Daoy (cell line): ENCODE measurements at regions not wholly inside any gene's neighbourhood (a gene's known extent, or its start where the extent isn't known, plus 50 kb on each side); places are given as distances from the start of the nearest gene placed in this dataset.

Source experiments
- DNase-seq: peaks from one replicate; pipeline ENCODE4 v3.0.0-alpha.2; 2015; ENCODE audit warnings: low read depth

DNA sequence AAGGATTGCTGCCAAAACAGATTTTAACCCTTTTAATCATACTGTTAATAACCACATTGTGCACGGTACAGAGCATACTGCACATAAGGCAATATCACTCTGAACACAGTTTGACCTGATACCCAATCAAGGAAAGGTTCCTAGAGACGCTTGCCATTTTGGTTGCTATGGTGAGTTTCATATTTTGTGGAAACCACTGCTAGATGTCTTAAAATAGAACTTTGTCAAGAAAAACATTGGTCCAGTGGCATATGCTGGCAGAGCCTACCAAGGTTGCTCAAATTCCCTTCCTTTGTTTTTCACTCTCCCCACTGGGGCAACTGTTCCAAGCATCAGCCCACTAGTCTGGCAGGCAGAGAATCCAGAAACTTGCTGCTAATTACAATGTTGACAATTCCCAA, 114.8 kb upstream of the DPYD start:
- no peak for DNase-seq

DNA sequence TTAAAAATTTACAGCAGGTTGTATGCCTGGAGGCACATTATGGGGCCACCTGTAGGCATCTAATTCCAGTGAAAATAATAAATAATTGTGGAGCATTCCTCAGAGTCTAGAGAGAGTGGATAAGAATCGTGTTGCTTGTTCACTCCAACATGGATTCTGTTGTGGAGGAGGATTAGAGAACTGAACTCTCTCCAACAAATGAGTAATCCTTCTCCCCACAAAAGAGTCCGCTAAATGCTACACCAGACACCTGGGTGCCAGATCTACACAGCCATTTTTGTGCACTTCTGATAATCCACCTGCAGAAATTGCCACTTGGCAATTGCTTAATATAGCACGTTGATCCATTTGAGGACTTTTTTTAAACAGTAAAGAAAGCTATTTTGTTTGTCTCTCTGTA, 113.7 kb upstream of the DPYD start:
- peak; percentile 51 for DNase-seq

DNA sequence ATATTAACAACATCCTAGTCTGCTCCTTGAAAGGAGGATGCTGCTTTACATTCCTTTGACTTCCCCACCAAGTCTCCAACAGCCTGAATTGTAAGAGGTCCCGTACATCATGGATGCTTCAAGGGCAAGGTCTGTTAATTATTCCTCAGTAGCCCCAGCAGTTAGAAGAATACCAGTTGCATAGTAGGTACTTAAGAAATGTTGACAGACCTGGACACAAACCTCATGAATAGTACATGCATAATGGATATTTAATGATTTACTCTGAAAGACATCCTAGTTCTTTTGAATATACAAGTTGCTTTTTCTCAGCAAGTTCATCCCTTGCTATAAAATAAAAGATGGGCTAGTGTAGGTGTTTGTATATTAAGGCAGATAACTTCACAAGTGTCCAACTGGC, 112.1 kb upstream of the DPYD start:
- DNase-seq = no peak

DNA sequence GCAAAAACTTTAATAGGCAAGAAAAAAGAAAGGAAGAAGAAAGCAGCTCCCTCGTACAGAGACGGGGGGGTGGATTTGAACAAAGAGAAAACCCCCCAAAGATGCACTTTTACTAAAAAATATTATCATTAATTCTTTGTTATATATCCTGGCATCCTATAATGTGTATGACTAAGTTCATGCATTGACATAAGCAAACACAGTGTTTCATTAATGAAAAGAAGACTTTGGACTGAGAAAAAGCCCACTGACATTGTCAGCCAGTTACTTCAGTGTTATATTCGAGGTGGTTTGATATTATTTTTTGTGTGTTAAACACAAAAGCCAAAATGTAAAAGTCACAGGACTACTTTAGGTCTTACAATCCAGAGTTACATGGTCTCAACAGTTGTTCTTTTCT, 110.1 kb upstream of the DPYD start:
- no peak for DNase-seq

DNA sequence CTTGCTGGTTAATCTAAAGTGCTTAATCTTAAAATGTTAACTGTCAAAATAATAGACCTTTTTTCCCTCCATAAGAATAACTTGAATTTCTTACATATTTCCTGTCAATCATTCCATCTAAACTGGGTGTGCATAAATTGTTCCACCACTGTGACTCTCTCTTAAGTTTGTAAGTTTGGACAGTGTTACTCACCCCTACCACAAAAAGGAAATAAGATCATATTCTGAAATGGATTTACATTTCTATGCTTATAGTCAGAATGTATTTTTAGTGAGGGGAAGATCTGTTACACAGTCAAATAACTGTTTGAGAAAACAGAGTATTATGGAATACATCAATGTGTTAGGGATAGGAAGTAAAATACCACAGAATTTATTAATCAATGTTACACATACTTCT, 109.6 kb upstream of the DPYD start:
- DNase-seq = no peak

DNA sequence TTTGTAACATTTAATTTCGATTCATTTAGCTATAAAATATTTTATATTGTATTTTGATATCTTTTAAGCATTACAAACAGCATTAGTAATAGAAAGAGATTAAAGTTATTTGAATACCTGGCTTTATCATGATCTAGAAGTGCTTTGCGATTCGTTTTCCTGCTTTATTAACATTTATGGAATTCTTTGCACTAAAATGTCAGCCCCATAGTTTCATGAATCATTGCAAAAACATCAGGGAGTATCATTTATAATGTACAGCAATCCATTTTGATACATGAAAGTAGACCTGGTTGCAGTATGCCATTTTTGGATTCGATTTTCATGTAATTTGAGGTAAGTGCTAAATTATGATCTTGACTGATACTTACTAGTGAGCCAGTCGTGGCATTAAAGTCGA, 108.0 kb upstream of the DPYD start:
- no peak for DNase-seq

DNA sequence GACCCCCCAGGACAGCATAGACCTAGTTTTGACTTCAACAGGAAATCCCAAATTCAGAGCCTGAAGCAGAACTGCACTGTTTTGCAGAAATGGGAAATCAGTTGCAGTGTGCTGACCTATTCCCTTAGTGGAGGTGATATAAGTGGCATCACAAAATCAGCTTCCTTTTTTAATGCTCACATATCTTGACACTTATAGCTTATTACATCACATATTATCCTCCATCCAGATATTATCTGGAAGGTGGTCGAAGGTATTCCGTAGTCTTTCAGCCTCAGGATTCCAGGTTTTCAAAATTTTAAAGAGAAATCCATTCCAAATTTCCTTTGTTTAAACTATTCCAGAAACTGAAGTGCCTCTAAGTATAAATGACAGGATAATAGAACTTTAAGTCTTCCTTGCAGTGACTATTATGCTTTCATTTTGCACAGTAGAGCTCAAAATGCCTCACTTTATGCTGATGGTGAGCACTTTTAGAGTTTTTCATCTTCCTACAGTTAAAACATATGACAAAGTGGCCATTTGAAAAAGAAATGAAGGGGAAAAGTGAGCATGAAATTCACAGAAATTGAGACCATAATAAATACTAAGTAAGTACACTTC, 106.4 kb upstream of the DPYD start:
- no peak for DNase-seq

DNA sequence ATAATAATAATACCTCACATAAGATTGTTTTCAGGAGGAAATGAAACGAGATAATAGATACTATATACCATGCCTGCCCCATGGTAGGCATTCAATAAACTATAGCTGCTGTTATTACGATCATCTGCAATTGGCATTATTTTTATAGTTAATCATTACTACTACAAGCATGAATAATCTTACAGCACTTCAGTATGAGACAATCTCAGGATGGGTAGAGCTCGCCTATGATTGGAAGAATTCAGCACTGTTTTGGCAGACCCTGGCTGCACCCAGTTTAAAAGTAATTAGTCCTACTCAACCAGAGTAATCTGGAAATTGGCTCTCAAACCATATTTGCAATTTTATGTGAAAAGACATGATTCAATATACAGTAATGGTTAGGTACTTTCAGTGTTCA, 105.0 kb upstream of the DPYD start:
- DNase-seq = no peak

DNA sequence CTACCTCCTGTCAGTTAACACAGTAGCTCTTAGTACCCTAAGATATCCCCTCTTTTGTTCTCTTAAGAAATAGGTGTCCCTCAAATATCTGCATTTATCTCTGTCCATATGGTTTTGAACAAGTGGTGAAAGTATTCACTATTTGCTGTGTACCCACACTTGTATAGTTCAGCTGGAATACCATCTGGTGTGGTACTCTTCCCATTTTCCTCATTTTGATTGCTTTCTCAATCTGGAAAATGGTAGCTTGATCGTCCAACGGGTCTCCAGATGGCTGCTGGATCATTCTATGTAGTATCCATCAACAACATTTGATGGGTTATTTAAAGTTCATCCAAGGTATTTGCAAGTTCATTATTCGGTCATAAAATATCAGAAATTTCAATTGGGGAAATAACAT, 100.3 kb upstream of the DPYD start:
- no peak for DNase-seq

DNA sequence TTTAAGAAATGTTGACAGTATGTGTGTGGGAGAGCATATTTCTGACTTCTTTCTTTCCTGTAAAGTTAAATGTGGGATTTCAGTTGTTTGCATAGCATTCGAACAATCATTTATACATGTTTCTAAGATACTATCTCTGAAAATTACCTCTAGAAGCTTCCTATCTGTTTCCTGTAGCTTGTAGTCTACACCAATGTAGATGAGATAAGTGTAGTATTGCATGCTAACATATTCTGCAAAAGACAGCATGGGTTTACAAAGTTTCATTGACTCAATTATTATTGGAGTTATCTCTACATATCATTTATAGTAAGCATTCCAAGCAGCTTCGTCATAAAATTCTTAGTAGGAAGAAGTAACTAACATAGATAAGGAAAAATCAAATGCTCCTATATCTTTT, 98.9 kb upstream of the DPYD start:
- no peak for DNase-seq

DNA sequence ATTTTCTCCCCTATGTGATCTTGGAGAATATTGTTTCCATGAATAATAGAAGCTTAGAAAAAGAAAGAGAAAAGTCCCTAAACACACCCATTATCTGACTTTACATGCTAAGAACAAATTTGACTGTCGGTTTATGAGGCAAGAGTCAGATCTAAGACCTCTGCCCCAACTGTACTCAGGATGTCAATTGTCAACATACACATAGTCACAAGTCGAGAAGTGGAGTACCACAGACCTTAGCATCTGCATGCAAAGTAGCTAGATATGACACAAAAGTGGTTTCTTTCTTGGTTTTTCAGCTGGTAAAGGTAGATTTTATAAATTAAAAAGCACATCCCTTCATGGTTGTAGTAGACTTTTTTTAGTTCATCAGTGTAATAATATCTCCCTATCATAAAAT, 97.2 kb upstream of the DPYD start:
- DNase-seq = no peak

DNA sequence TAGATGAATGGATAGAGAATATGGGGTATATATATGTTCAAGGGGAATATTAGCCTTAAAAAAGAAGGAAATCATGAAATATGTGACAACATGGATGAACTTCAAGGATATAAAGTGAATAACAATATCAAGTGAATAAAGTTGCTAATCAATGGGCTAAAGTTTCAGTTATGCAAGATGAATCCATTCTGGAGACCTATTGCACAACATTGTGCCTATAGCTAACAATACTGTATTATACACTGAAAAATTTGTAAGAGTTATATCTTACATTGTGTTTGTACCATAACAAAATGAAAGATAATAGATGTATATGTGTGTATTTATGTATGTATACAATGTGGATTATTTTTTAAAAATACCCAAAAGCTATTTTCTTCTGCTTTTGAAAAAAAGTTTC, 96.3 kb upstream of the DPYD start:
- DNase-seq = no peak

DNA sequence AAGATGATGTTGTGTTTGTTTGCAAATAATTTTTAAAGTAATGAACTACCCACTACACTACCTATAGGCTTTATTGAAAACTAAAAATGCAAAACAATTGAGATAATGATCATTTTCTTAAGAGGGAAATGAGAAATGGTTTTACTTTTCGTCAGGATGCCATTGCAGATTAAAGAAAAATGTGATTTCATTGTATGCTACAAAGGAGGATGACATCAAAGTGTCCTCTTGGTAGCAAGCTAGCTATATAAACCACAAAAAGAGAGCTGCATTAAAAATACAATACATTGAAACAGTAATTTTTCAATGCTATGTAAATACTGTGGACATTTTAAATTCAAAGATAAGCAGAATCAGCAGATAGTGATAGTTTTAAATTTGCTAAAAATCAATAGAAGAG, 87.5 kb upstream of the DPYD start:
- DNase-seq = no peak

DNA sequence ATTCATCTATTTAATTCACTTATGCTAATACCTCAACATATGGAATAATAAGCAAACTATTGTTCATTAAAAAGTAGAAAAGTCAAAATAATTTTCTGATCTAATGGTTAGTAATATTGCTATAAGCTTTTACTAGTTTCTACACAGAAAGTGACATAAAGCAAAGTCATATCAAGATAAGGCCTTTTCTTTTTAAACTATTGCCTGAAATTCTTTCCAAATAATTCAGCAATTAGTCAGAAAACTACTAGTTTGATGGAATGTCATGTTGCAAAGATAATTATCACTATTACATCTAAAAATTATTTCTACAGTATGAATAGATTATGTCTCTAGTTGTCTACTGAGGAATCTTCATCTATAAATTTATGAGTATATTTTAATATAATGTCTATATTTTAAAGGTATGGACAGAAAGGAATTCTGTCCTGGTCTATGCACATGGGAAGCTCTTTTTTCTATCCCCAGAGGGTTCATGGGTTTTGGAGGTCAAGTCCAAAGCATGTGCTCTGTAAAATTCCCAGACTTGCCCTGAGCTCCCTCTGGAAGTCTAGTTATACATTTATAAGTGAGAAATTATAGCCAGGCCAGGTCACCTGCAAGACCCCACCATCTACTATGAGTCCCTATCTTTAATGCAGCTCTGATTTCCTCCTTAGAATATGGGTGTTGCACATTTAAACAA, 84.6 kb upstream of the DPYD start:
- no peak for DNase-seq

DNA sequence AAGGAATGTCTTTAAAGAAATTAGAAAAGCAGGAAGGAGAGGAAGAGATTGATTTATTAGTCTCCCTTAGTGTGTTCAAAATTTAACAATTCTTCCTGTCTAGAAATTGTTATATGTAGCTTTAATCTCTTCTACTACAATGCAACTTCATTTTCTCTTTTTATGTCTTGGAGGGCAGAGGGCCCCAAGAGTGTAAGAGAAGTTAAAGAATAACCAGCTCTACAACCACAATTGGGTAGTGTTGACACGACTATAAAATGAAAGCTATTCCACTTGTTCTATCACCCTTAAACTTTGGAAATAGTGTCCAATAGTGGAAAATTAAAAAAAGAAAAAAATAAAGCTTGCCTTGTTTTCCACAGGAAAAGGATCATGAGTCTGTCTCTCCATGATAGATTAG, 82.6 kb upstream of the DPYD start:
- DNase-seq = no peak

DNA sequence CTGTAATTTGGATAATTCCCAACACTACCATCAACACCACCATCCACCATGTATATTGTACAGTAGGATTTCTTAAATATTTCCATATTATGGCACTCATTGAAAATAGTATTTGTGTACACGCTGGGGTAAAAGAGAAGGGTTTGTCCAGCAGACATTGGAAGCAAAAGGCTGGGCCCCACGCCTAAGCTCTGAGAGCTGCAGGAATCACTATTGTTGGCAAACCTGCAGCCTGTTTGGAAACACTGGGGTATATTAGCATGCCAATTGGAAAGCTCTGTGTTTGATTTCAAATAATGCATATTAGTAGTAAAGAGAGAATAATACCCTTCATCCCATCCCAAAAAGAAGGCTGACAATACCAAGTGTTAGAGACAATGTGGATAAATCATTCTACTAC, 81.5 kb upstream of the DPYD start:
- no peak for DNase-seq

DNA sequence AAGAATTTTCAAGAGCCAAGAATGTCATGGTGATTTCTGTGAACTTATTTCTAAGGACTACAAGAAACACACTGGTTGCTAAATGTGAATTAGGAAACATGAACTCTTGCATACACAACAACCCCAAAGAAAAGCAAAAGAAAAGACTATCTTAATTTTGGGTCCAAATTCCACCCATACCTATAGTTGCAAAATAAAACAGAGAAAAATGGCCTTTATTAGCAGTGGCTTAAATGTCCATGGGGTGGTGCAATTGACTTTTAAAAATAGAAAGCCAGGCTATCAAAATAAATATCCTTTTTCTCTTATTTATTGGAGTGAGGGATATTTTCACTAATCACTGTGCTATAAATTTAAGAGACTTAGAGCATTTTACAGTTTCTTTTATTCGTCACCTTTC, 80.9 kb upstream of the DPYD start:
- no peak for DNase-seq

DNA sequence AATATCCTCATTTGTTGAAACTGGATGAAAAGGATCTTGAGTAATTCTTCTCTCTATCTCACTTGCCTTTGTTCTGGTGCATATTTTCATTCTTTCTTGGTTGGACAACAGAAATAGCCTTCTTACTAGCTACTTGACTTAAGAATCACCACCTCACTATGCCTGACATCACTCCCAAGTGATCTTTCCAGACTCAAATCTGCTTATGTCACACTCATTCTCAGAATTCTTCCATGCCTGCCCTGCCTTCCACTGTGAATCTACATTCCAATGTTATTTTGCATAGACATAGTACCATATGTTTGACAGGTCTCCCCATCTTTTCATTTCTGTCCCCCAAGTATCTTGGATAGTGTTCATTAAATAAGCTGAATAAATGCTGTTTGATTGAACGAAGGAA, 78.5 kb upstream of the DPYD start:
- no peak for DNase-seq

DNA sequence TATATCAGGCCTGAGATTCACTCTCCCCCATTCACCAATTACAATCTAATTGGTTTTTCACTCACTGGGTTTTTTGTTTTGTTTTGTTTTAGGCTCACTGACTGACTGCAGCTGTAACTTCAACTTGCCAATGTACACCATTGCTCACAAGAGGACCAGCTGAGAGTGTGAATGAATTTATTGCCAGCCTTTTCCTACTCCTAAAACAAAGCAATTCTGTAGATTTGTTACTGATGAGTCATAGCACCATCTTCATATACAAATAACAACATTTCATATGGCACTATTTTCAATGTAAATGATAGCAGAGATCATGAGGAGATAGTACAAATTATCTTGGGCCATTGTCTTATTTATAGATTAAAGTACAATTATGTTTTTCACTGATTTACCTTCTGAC, 76.0 kb upstream of the DPYD start:
- no peak for DNase-seq

DNA sequence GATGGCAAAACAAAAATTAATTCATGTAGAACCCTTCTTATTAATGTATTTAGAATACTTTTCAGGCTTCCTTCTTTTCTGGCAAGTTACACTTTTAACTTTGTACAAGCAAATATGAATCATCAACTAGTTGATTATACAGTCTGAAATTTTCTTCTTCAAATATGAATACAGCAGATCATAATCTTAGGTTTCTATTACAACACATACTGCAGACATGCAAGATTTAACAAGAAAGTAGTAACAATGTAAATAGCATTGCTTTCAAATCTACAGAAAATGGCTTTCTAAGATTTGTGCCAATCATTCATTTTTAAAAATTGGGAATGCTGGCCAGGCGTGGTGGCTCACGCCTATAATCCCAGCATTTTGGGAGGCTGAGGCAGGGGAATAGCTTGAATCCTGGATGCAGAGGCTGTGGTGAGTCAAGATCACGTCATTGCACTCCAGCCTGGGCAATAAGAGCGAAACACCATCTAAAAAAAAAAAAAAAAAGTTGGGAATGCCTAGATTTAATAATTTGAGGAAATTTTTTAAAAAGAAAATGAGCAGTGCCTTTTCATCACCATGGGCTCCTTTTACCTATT, 68.4 kb upstream of the DPYD start:
- peak; percentile 39 for DNase-seq

DNA sequence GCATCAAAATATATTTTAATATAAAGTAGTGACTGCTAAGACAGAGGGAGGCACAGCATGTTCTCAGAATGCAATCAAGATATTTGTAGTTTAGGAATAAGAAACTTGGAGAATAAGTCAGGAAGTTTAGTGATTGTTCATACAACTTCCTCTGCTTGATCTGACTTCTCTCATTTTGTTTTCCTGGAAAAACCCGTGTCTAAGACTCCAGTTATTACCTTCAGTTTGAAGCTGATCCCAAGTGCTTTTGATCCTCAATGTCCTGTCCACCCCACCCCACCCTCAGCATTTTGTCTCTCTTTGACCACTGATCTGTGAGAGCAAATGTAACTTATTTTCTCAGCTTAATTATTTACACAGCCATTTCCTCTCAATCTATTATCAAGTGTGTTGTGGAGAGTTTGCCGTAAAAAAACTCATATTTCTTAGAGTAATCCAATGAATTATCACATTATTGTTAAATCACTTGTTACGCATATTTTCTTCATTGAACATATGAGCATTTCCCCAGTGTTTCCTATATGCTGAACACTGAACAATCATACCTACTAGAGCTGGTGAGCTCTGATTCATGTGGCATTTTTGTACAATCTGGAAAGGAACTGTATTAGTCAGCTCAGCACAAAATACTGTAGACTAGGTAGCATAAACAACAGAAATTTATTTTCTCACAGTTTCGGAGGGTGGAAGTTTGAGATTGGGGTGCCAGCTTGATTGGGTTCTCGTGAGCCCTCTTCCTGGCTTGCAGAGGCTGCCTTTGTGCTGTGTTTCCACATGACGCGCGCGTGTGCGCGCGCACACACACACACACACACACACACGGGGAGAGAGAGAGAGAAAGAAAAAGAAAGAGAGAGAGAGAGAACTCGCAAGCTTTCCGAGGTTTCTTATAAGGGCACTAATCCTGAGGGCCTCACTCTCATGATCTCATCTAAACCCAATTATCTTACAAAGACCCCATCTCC, 65.5 kb upstream of the DPYD start:
- no peak for DNase-seq

DNA sequence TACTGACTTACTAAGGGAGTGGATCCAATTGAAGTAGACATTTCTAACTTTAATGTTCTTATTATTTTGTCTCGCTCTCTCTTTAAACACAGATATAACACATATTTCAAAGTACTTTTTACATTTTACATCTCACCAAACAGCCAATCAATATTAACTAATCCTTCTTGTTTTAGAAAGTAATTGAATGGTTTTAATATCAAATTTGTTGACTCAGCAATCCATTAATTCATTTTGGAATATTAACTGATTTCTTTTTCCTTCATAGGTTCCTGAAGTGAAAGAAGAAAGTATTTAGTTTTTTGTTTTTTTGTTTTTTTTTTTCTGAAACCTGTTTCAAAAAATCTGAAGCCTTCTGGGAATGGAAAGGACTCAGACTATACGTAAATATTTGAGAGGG, 62.3 kb upstream of the DPYD start:
- no peak for DNase-seq

DNA sequence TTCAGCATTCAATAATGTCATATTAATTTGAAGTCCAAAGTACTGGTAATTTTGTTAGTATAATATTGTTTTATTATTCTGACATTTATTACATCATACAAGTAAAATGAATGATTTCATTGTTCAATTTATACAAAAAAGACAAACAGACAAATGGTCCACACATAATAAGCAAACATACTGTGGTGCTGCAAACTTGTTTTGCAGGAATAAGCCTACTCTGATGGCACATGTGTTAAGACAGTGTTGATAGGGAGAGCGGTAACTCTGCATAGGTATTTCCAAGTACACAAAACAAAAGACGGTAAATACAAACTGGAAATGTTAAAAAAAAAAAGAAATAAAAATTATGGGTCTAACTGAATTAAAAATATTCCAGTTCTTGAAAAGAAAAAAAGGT, 59.7 kb upstream of the DPYD start:
- DNase-seq = no peak
